Suppressor macrophage treated with lipopolysaccharide for 1 hour (primary cell): ENCODE measurements at regions not wholly inside any gene's neighbourhood (a gene's known extent, or its start where the extent isn't known, plus 50 kb on each side); places are given as distances from the start of the nearest gene placed in this dataset.
"Not testable (repeated sequence)": the region's sequence is repeated elsewhere in the genome, so short reads cannot be mapped to it uniquely, and the experiment has no call there.

Experiments
- DNase-seq, 3 donors: peaks; one replicate each; pipeline ENCODE4 v3.0.0-alpha.2; 2020 to 2022

DNA sequence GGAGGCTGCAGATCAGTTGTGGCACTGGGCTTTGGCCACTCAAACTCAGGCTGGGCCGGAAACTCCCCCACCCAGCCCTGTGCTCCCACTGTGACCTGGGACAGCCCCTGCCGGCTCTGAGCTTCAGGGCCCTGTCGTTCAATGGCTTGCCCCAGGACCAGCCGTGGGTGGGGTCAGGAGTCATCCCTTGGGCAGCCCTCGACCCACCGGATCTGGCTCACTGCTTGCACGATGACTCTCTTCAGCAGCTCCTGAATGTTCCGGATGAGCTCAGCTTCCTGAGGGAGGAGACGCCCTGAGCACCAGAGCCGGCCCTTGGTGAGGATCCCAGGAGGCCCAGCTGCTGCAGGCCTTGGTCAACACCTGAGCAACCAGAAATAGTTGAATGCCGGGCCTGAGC is 1544.2 kb upstream of the USP9Y start:
- not testable (repeated sequence) for DNase-seq

- not testable (repeated sequence) for DNase-seq
Observed at GRCh38 chrY:11177033-11177432, 1524.0 kb upstream of the USP9Y start.

- DNase-seq, result not testable (repeated sequence)
Observed at GRCh38 chrY:11201133-11201532, 1499.9 kb upstream of the USP9Y start.

DNA sequence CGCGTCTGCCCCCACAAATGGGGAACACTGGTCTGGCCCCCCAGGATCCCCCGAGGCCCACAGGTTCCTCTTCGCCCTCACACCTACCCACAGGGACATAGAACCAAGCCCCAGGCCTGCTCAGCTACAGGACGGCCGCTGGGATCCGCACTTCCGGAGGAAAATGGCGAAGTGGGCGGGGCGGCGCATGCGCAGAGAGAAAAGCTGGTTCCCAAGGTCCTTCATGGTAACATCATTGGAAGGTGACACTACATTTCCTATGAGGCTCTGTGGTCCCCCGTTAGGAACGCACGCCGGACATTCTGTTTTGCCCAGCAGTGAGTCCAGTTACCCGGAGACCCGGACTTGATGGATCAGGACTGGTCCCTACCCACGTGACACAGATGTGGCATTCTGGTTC is 1486.2 kb upstream of the USP9Y start:
- DNase-seq, result peak in 1 of 3 donors; percentile 8
